Erythroblast (primary cell): ENCODE measurements at regions not wholly inside any gene's neighbourhood (a gene's known extent, or its start where the extent isn't known, plus 50 kb on each side); places are given as distances from the start of the nearest gene placed in this dataset.

Source experiments
- GATA1 ChIP-seq: IDR thresholded peaks from 2 replicates; pipeline ENCODE4 v1.6.1; 2011; ENCODE audit warnings: low read depth, mild to moderate bottlenecking, control low read depth, low read length, moderate library complexity
- POLR2A ChIP-seq: IDR thresholded peaks from 2 replicates; pipeline ENCODE4 v1.6.1; 2011; ENCODE audit warnings: mild to moderate bottlenecking, low read length

DNA sequence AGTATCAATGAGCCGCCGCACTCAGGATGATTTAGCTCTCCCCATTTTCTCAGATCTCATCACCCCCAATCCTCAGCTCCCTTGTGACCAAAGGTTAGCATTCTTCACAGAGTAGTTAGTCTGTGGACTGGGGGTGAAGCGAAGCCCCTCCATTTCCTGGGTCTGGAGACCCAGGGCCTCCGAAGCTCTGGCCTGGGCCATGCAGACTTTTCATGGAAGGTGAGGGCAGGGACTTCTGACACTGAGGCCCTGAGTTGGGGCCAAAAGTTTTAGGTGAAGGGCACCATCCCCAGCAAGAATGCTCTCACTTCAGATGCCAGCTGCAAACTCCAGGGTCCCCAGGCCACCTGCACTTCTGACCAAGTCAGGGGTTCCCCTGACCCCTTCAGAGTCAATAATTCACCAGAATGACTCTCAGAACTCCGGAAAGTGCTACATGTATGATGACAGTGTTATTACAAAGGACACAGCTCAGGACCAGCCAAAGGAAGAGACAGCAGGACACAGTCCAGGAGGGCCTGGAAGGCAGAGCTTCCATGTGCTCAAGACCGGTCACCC lies 65.7 kb upstream of the DUSP22 start:
- no peak for TF ChIP-seq POLR2A
- no peak for TF ChIP-seq GATA1
